ENCODE measurements at regions not wholly inside any gene's neighbourhood (a gene's known extent, or its start where the extent isn't known, plus 50 kb on each side); places are given as distances from the start of the nearest gene placed in this dataset.

DNA sequence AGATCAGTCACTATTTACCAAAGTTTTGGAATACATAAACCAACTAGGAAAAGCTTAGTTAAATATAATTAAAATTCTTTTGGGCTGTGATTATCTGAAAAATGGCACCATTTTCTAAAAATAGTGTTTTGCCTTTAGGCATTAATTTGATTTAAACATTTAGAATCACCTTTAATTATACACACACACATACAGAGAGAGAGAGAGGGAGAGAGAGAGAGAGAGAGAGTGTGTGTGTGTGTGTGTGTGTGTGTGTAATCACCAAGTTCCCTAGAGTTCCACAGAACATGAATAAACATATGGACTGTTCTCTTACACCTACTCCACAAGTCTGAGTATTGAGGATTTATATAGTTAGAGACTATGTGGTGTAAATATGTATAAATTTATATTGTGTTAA lies 141.2 kb upstream of the ATXN1 start:
- Histone ChIP-seq H3K27me3 (peaks cover 0 to 5% of the 10 kb centered on the region in 2 donors), H3K27ac (no peak overlapping the region), H3K9me3 (no peaks in the 10 kb centered on the region), H3K4me1 (peaks cover 8 to 18% of the 10 kb centered on the region in 2 donors), H3K36me3 (no peaks in the 10 kb centered on the region), H3K4me3 (no peak overlapping the region)
- DNase-seq (no peak), ATAC-seq (no peak)
- TF ChIP-seq, protein P1, sequence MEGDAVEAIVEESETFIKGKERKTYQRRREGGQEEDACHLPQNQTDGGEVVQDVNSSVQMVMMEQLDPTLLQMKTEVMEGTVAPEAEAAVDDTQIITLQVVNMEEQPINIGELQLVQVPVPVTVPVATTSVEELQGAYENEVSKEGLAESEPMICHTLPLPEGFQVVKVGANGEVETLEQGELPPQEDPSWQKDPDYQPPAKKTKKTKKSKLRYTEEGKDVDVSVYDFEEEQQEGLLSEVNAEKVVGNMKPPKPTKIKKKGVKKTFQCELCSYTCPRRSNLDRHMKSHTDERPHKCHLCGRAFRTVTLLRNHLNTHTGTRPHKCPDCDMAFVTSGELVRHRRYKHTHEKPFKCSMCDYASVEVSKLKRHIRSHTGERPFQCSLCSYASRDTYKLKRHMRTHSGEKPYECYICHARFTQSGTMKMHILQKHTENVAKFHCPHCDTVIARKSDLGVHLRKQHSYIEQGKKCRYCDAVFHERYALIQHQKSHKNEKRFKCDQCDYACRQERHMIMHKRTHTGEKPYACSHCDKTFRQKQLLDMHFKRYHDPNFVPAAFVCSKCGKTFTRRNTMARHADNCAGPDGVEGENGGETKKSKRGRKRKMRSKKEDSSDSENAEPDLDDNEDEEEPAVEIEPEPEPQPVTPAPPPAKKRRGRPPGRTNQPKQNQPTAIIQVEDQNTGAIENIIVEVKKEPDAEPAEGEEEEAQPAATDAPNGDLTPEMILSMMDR (IDR thresholded peaks at IDR 0.05) = no peak
- intact Hi-C loops (cut with DNase I) = no loop called here

DNA sequence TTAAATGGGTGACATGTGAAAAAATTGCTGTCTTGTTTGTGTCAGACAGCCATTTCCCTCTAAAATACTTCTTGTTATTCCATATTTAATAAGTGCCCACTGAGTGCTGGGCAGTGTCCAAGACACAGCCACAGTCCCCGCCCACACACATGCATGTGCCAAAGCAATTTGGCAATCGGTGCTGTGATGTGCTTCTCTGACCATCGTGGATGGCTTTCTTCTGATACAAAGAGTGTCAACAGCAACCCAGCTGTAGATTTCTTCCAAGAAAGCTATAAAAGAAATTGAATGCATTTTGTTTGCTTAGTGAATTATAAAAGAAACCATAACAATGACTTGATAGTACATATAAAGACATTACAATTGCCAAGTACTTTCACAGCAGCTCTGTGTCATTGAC lies 140.5 kb upstream of the ATXN1 start:
- Histone ChIP-seq H3K36me3 (no peaks in the 10 kb centered on the region), H3K4me1 (peaks cover 8 to 18% of the 10 kb centered on the region in 2 donors), H3K4me3 (no peak overlapping the region), H3K27me3 (peaks cover 0 to 5% of the 10 kb centered on the region in 2 donors), H3K27ac (no peak overlapping the region), H3K9me3 (no peaks in the 10 kb centered on the region)
- peak; percentile 68 to 90 (median 80) for DNase-seq
- ATAC-seq = peak; percentile 86
- TF ChIP-seq, protein P1 (IDR thresholded peaks at IDR 0.05) = no peak
- intact Hi-C loops (cut with DNase I) = no loop called here

DNA sequence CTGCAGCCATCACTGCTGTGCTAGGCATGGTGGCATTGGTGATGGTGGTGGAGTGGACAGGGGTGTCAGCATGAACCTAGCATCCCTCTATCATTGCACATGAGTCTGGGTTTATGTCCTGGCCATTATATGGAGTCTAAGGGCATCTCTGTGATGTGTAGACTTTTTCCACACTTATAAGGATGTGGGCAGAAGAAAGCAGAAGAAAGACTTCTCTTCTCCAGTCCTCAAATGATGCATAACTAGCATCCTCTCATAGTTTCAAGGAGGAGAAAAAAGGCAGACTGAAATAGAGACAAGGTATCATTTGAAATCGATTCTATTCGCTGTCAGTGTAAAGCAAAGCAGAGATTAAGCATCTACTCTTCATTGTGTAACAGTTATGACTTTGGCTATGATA lies 140.0 kb upstream of the ATXN1 start:
- TF ChIP-seq, protein P1 (IDR thresholded peaks at IDR 0.05) = no peak
- Histone ChIP-seq H3K27ac (no peak overlapping the region), H3K27me3 (peaks cover 0 to 2% of the 10 kb centered on the region in 2 donors), H3K9me3 (no peaks in the 10 kb centered on the region), H3K36me3 (no peaks in the 10 kb centered on the region), H3K4me1 (peaks cover 8 to 18% of the 10 kb centered on the region in 2 donors), H3K4me3 (no peak overlapping the region)
- intact Hi-C loops (cut with DNase I) = no loop called here
- ATAC-seq (no peak), DNase-seq (no peak)

DNA sequence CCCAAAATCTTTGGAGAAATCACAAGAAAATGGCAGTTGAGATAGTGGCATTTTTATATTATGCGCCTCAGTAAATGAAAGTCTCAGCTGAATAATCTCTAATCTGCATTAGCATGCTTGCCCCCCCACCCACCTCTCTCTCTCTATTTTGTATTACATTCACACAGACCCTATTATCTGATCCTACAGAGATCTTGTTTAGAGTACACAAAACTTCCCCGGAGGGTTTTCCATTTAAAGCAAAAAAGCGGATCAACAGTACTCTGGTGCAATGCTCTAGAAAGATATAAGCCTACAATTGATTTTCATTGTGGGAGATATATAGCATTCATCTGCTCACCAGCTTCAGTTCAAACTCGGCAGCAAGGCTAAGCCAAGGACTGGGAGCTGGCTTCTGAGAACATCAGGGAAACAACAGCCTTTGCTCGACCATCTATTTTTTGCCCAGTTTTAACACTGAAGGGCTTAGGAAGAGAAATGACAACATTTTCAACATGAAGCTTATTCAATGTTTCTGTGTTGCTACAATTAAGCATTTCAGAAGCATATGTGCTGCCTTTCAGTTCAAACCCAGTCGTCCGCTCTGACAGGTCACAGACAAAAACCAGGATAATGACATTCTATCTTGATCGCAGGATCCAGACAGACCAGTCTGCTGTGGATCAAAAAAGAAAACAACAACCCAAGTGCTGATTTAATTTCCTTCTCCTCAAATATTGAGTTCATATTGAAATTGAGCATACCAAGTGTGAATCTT lies 137.6 kb upstream of the ATXN1 start:
- no peak for ATAC-seq
- Histone ChIP-seq H3K36me3 (no peaks in the 10 kb centered on the region), H3K4me3 (no peak overlapping the region), H3K27me3 (no peaks in the 10 kb centered on the region), H3K9me3 (peaks cover 0 to 6% of the 10 kb centered on the region in 2 donors), H3K27ac (no peak overlapping the region), H3K4me1 (peaks cover 8 to 18% of the 10 kb centered on the region in 2 donors)
- TF ChIP-seq, protein P1 (IDR thresholded peaks at IDR 0.05) = no peak
- intact Hi-C loops (cut with DNase I) = no loop called here
- no peak for DNase-seq

DNA sequence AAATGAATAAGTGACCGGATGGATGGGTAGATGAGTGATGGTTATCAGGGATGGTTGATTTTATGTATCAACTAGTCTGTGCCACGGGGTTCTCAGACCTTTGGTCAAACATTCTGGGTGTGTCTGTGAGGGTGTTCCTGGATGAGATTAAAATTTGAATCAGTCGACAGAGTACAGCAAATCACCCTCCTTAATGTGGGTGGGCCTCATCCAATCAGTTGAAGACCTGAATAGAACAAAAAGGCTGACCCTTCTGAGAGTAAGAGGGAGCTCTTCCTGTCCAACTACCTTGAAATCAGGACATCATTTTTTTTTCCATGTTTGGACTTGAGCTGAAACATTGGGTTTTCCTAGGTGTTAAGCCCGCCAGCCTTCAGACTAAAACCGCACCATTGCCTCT lies 136.4 kb upstream of the ATXN1 start:
- intact Hi-C loops (cut with DNase I) = no loop called here
- Histone ChIP-seq H3K9me3 (peaks cover 0 to 6% of the 10 kb centered on the region in 2 donors), H3K27me3 (no peaks in the 10 kb centered on the region), H3K36me3 (no peaks in the 10 kb centered on the region), H3K4me3 (no peak overlapping the region), H3K27ac (no peak overlapping the region), H3K4me1 (peaks cover 8 to 11% of the 10 kb centered on the region in 2 donors)
- TF ChIP-seq, protein P1 (IDR thresholded peaks at IDR 0.05) = no peak
- no peak for ATAC-seq
- DNase-seq = no peak
